ENCODE measurements at regions not wholly inside any gene's neighbourhood (a gene's known extent, or its start where the extent isn't known, plus 50 kb on each side); places are given as distances from the start of the nearest gene placed in this dataset. TPM values are rescaled to one million over a fixed set of nuclear protein-coding genes. Genes with fewer than 3 reads are reported as not detected.

DNA sequence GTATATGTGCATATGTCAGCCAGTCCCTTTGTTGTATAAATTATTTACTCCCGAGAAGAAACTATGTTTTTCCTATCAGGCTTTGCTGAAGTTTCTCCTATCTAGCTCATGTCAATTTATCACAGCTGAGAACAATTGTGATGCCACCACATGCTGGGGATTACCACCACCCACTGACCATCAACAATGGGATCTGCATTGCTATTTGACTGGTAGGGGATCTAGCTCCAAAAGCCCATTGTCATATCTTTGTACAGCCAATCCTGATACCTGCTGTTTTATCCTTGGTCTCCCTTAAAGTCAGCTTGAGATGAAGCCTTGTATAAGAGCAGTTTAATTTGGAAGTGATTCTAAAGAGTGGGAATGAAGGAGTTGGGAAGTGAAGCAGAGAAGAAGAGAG, 53.9 kb upstream of the KCNN2 start:
- no peak overlapping the region for H3K4me3 ChIP-seq (ENCODE audit: low read depth, low read length)
- no peak for DNase-seq (ENCODE audit: low read depth)
- TF ChIP-seq, protein P1, sequence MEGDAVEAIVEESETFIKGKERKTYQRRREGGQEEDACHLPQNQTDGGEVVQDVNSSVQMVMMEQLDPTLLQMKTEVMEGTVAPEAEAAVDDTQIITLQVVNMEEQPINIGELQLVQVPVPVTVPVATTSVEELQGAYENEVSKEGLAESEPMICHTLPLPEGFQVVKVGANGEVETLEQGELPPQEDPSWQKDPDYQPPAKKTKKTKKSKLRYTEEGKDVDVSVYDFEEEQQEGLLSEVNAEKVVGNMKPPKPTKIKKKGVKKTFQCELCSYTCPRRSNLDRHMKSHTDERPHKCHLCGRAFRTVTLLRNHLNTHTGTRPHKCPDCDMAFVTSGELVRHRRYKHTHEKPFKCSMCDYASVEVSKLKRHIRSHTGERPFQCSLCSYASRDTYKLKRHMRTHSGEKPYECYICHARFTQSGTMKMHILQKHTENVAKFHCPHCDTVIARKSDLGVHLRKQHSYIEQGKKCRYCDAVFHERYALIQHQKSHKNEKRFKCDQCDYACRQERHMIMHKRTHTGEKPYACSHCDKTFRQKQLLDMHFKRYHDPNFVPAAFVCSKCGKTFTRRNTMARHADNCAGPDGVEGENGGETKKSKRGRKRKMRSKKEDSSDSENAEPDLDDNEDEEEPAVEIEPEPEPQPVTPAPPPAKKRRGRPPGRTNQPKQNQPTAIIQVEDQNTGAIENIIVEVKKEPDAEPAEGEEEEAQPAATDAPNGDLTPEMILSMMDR (IDR thresholded peaks at IDR 0.05; ENCODE audit: insufficient read depth, low read length): no peak

DNA sequence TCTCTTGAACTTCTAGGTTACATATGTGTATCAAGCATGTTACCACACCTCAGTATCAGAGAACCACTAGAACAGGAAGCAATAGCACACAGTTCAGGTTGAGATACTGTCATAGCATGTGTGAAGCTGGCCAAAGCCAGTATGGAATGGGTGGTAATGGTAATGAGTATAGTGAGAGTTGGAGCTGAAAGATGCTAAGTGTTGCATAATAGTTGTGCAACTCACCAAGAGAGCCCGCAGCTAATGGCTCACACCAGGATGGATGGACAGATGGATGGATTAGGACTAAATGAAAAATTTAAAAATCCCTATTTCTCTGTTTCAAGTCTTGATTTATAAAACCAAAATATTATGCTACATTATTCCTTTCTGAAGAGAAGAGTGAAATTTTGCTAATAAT, 53.4 kb upstream of the KCNN2 start:
- no peak overlapping the region for H3K4me3 ChIP-seq (ENCODE audit: low read depth, low read length)
- TF ChIP-seq, protein P1 (IDR thresholded peaks at IDR 0.05; ENCODE audit: insufficient read depth, low read length): no peak

DNA sequence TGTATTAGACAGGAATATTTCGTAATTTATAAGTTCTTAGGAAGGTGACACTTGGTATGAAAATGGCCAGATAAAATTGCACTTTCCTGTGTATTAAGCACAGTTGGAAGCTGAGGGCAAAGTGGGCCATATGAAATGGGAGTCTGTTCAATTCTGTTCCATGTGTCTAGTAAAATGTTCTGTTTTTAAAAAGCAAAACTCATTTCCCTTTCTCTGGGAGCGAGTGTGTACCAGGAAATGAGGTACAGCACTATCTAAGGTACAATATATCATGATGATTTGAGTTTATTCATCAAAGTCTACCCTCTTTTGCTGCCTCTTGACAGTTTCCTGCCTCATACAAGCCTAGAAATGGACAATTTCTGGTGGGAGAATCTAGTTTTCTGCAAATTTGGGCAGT, 51.2 kb upstream of the KCNN2 start:
- H3K4me3 ChIP-seq (ENCODE audit: low read depth, low read length): no peak overlapping the region
- TF ChIP-seq, protein P1 (IDR thresholded peaks at IDR 0.05; ENCODE audit: insufficient read depth, low read length): no peak
- no peak for DNase-seq (ENCODE audit: low read depth)

More for the DNA sequence above, 53.4 kb upstream of the KCNN2 start:
- DNase-seq (ENCODE audit: low read depth): no peak

DNA sequence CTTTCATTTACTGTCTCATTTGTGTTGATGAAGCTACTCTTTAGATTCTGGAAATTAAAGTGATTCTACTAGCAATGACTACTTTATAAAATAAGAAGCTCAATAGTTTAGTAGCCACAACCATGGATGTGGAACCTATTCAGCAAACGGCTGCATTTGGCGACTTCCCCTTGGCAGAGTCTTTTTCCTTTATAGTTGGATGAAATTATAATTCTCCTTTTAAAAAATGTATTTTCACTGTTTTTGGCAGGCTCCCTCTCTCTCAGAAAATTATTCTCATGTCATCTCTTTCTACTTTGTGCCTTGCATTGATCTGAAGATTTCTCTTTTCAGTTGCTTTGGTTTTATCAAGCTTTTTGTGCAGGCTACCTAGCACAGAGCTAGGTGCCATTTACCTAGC, 50.6 kb upstream of the KCNN2 start:
- DNase-seq (ENCODE audit: low read depth): no peak
- TF ChIP-seq, protein P1 (IDR thresholded peaks at IDR 0.05; ENCODE audit: insufficient read depth, low read length): no peak
- no peak overlapping the region for H3K4me3 ChIP-seq (ENCODE audit: low read depth, low read length)

DNA sequence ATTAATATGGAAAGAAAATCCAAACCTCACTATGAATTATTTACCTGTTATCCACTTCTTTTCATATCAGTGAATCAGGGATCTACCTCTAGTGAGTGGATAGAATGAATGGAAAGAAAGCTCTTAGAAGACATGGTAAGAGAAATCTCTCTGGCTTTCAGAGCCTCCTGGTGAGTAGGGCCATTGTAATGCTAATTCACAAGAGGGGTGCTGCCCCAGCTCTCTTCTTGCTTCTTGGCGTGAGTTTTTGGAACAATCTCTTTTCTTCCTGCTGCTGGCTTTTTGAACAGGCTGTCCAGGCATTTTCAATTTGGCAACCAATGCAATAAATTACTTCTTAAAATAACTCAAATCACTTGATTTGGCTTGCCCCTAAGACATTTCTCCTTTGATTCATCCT, 49.9 kb upstream of the KCNN2 start:
- TF ChIP-seq, protein P1 (IDR thresholded peaks at IDR 0.05; ENCODE audit: insufficient read depth, low read length): no peak
- no peak overlapping the region for H3K4me3 ChIP-seq (ENCODE audit: low read depth, low read length)
- no peak for DNase-seq (ENCODE audit: low read depth)

Small RNA genes lying in the stretch of these regions (small RNA-seq; reads per million reads assigned to genes)
- not detected for gene RN7SKP89

All from fibroblast of the aortic adventitia (primary cell).